Loucy (cell line): ENCODE measurements at regions not wholly inside any gene's neighbourhood (a gene's known extent, or its start where the extent isn't known, plus 50 kb on each side); places are given as distances from the start of the nearest gene placed in this dataset.

ENCODE experiments used
- H2AFZ ChIP-seq: fragments of 200-600 bp; sonication (generic); 2 replicates; pipeline ENCODE4 v1.6.0; 2016; ENCODE audit warnings: antibody characterized with exemption, mild to moderate bottlenecking, low read length, moderate library complexity
- H3F3A ChIP-seq: fragments of 200-600 bp; 2 replicates; pipeline ENCODE4 v1.6.0; 2016; ENCODE audit warnings: antibody characterized with exemption, low read depth, mild to moderate bottlenecking
- H3K27me3 ChIP-seq: fragments of 200-600 bp; sonication (generic); 2 replicates; pipeline ENCODE4 v1.6.1; 2014; ENCODE audit warnings: low read length, mild to moderate bottlenecking; ENCODE audit not compliant: insufficient read depth, poor library complexity, severe bottlenecking
- H3K36me3 ChIP-seq: fragments of 200-600 bp; sonication (generic); 2 replicates; pipeline ENCODE4 v1.6.1; 2016; ENCODE audit warnings: low read length; ENCODE audit not compliant: insufficient read depth
- H3K4me1 ChIP-seq: fragments of 200-600 bp; sonication (generic); 2 replicates; pipeline ENCODE4 v1.5.1; 2014; ENCODE audit warnings: low read length, mild to moderate bottlenecking; ENCODE audit not compliant: insufficient read depth, poor library complexity, severe bottlenecking
- H3K4me2 ChIP-seq: fragments of 200-600 bp; sonication (generic); 2 replicates; pipeline ENCODE4 v1.6.0; 2014; ENCODE audit warnings: antibody characterized with exemption, low read length, low read depth, mild to moderate bottlenecking; ENCODE audit not compliant: poor library complexity, severe bottlenecking
- H3K4me3 ChIP-seq: fragments of 200-600 bp; sonication (generic); 2 replicates; pipeline ENCODE4 v1.5.1; 2014; ENCODE audit warnings: low read length, mild to moderate bottlenecking, mixed read lengths; ENCODE audit not compliant: poor library complexity, severe bottlenecking
- H3K79me2 ChIP-seq: fragments of 200-600 bp; sonication (generic); 2 replicates; pipeline ENCODE4 v1.6.1; 2014; ENCODE audit warnings: low read length; ENCODE audit not compliant: insufficient read depth
- H3K9ac ChIP-seq: fragments of 200-600 bp; sonication (generic); 2 replicates; pipeline ENCODE4 v1.6.0; 2014; ENCODE audit warnings: mild to moderate bottlenecking, low read depth, low read length, moderate library complexity; ENCODE audit not compliant: poor library complexity, severe bottlenecking
- H3K9me2 ChIP-seq: fragments of 200-600 bp; sonication (generic); replicated peaks from 2 replicates; pipeline ENCODE4 v1.6.1; 2016; ENCODE audit warnings: low read depth, low read length, mixed read lengths
- H3K9me3 ChIP-seq: fragments of 200-600 bp; sonication (generic); 2 replicates; pipeline ENCODE4 v1.6.1; 2014; ENCODE audit warnings: mild to moderate bottlenecking, antibody characterized with exemption, low read length, low read depth; ENCODE audit not compliant: insufficient read depth
- H4K20me1 ChIP-seq: fragments of 200-600 bp; sonication (generic); 2 replicates; pipeline ENCODE4 v1.6.0; 2014; ENCODE audit warnings: antibody characterized with exemption, low read length, mild to moderate bottlenecking; ENCODE audit not compliant: insufficient read depth, poor library complexity, severe bottlenecking
- CTCF ChIP-seq: fragments of 200-600 bp; sonication (generic); conservative IDR thresholded peaks from 2 replicates; pipeline ENCODE4 v1.5.1; 2014; ENCODE audit warnings: mild to moderate bottlenecking, antibody characterized with exemption, low read length
- EZH2phosphoT487 ChIP-seq: fragments of 200-600 bp; IDR thresholded peaks from 2 replicates; pipeline ENCODE4 v1.6.1; 2018; ENCODE audit warnings: antibody characterized with exemption, mild to moderate bottlenecking, moderate library complexity, borderline replicate concordance

DNA sequence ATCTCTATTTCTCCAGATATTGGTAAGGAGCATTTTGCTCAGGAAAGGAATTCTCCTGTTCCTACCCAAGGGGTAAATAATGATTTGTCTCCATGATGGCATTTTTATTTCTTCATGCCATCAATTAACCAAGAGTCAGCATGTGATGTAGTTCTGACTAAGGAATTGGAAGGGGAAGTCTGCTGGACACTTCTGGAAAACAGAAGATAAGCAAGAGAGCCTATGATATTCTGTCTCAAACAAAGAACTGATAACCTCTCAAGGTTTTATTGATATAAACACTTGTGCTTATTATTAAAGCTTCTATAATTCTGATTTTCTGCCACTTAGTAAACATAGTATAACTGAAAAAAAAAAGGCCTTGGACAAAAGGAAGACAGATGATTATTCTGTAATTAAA is 673.0 kb upstream of the CHORDC1 start:
- Histone ChIP-seq H4K20me1 (no peaks in the 10 kb centered on the region), H3K9me3 (no peaks in the 10 kb centered on the region), H3K4me2 (no peak overlapping the region), H3K79me2 (no peaks in the 10 kb centered on the region), H3K36me3 (no peaks in the 10 kb centered on the region), H3F3A (no peaks in the 10 kb centered on the region), H3K4me1 (no peaks in the 10 kb centered on the region), H2AFZ (no peak overlapping the region), H3K4me3 (no peak overlapping the region), H3K9ac (no peak overlapping the region), H3K27me3 (no peaks in the 10 kb centered on the region), H3K9me2 (no peaks in the 10 kb centered on the region)
- TF ChIP-seq CTCF (no peak), EZH2phosphoT487 (no peak)

GRCh38 chr11:90890347-90890746 is 667.5 kb upstream of the CHORDC1 start:
- no peaks in the 10 kb centered on the region for H3K9me3 ChIP-seq
- no peaks in the 10 kb centered on the region for H3K4me1 ChIP-seq
- no peaks in the 10 kb centered on the region for H3K79me2 ChIP-seq
- no peaks in the 10 kb centered on the region for H3K27me3 ChIP-seq
- no peaks in the 10 kb centered on the region for H3K9me2 ChIP-seq
- no peaks in the 10 kb centered on the region for H3F3A ChIP-seq
- TF ChIP-seq CTCF (no peak), EZH2phosphoT487 (no peak)
- no peaks in the 10 kb centered on the region for H4K20me1 ChIP-seq
- H2AFZ ChIP-seq = no peak overlapping the region
- no peak overlapping the region for H3K4me2 ChIP-seq
- no peak overlapping the region for H3K4me3 ChIP-seq
- H3K9ac ChIP-seq = no peak overlapping the region
- H3K36me3 ChIP-seq = no peaks in the 10 kb centered on the region

DNA sequence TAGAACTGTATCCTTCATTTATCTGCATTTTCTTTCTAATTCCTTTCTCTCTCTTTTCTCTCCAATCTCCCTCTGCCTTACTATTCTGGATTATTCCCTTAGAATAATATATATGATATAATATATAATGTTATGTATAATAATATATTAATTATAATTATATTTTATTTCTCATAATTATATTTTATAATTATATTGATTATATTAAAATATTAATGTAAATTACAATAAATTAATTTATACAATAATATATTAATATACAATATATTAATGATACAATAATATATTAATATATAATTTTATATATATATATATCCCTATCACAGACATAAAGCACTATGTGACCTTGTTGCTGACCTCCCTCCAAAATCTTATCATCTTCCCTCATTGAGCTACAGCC is 661.3 kb upstream of the CHORDC1 start:
- H3K4me3 ChIP-seq = no peak overlapping the region
- no peaks in the 10 kb centered on the region for H3K36me3 ChIP-seq
- no peaks in the 10 kb centered on the region for H3K9me2 ChIP-seq
- TF ChIP-seq CTCF (no peak), EZH2phosphoT487 (no peak)
- no peaks in the 10 kb centered on the region for H3K9me3 ChIP-seq
- no peak overlapping the region for H3K4me2 ChIP-seq
- no peaks in the 10 kb centered on the region for H3K27me3 ChIP-seq
- H3K79me2 ChIP-seq = no peaks in the 10 kb centered on the region
- H3F3A ChIP-seq = no peaks in the 10 kb centered on the region
- H4K20me1 ChIP-seq = no peaks in the 10 kb centered on the region
- H3K4me1 ChIP-seq = no peaks in the 10 kb centered on the region
- no peak overlapping the region for H2AFZ ChIP-seq
- no peak overlapping the region for H3K9ac ChIP-seq
